ENCODE measurements at regions not wholly inside any gene's neighbourhood (a gene's known extent, or its start where the extent isn't known, plus 50 kb on each side); places are given as distances from the start of the nearest gene placed in this dataset.
"Not testable (repeated sequence)": the region's sequence is repeated elsewhere in the genome, so short reads cannot be mapped to it uniquely, and the experiment has no call there.

GRCh38 chr2:8344144-8345097 lies 337.4 kb upstream of the ID2 start:
- DNase-seq (ENCODE audit: low read depth) = no peak

- no peak for DNase-seq (ENCODE audit: low read depth)
Observed at GRCh38 chr2:8345200-8345599, 336.7 kb upstream of the ID2 start.

- no peak for DNase-seq (ENCODE audit: low read depth)
Observed at GRCh38 chr2:8346208-8346607, 335.6 kb upstream of the ID2 start.

GRCh38 chr2:8346706-8347430 lies 335.0 kb upstream of the ID2 start:
- DNase-seq (ENCODE audit: low read depth) = no peak

- not testable (repeated sequence) for DNase-seq (ENCODE audit: low read depth)
Observed at GRCh38 chr2:8348911-8349310, 332.9 kb upstream of the ID2 start.

- no peak for DNase-seq (ENCODE audit: low read depth)
Observed at GRCh38 chr2:8352296-8352695, 329.6 kb upstream of the ID2 start.

- no peak for DNase-seq (ENCODE audit: low read depth)
Observed at GRCh38 chr2:8352989-8353388, 328.9 kb upstream of the ID2 start.

GRCh38 chr2:8355102-8355859 lies 326.6 kb upstream of the ID2 start:
- DNase-seq (ENCODE audit: low read depth) = no peak

- DNase-seq (ENCODE audit: low read depth) = no peak
Observed at GRCh38 chr2:8357738-8358518, 323.9 kb upstream of the ID2 start.

GRCh38 chr2:8361930-8362329 lies 319.9 kb upstream of the ID2 start:
- DNase-seq (ENCODE audit: low read depth) = no peak

- DNase-seq (ENCODE audit: low read depth) = no peak
Observed at GRCh38 chr2:8363161-8363560, 318.7 kb upstream of the ID2 start.

- DNase-seq (ENCODE audit: low read depth) = no peak
Observed at GRCh38 chr2:8364668-8365067, 317.2 kb upstream of the ID2 start.

GRCh38 chr2:8365331-8365910 lies 316.4 kb upstream of the ID2 start:
- no peak for DNase-seq (ENCODE audit: low read depth)

- no peak for DNase-seq (ENCODE audit: low read depth)
Observed at GRCh38 chr2:8367833-8368232, 314.0 kb upstream of the ID2 start.

- no peak for DNase-seq (ENCODE audit: low read depth)
Observed at GRCh38 chr2:8368463-8368862, 313.4 kb upstream of the ID2 start.

GRCh38 chr2:8369522-8369921 lies 312.3 kb upstream of the ID2 start:
- no peak for DNase-seq (ENCODE audit: low read depth)

GRCh38 chr2:8370258-8370802 lies 311.5 kb upstream of the ID2 start:
- DNase-seq (ENCODE audit: low read depth) = no peak

- no peak for DNase-seq (ENCODE audit: low read depth)
Observed at GRCh38 chr2:8371653-8372052, 310.2 kb upstream of the ID2 start.

- DNase-seq (ENCODE audit: low read depth) = no peak
Observed at GRCh38 chr2:8374782-8375181, 307.1 kb upstream of the ID2 start.

- DNase-seq (ENCODE audit: low read depth) = no peak
Observed at GRCh38 chr2:8376603-8377410, 305.0 kb upstream of the ID2 start.

All from stimulated activated CD8-positive, alpha-beta memory T cell treated with anti-CD3 and anti-CD28 coated beads, Interleukin-12 subunit alpha, Interleukin-12 subunit beta, amount 100 ng/mL, for 4 hours (primary cell).